Smooth muscle cell (in vitro differentiated cells): ENCODE measurements at regions not wholly inside any gene's neighbourhood (a gene's known extent, or its start where the extent isn't known, plus 50 kb on each side); places are given as distances from the start of the nearest gene placed in this dataset.
A peak's percentile ranks its signal among the peaks of the same experiment; 100 is the strongest.

Source experiments
- DNase-seq: peaks from one replicate; lab custom pipeline; 2025; ENCODE audit not compliant: unreplicated experiment; lab: John Stamatoyannopoulos, UW
- H2AFZ ChIP-seq: fragments of 200-600 bp; sonication (generic); 2 replicates; pipeline ENCODE4 v1.6.0; 2016; ENCODE audit warnings: antibody characterized with exemption, low read depth, mild to moderate bottlenecking
- H3F3A ChIP-seq: fragments of 200-600 bp; sonication (generic); 2 replicates; pipeline ENCODE4 v1.6.0; 2017; ENCODE audit warnings: antibody characterized with exemption, low read depth
- H3K27ac ChIP-seq: fragments of 200-600 bp; sonication (generic); 2 replicates; pipeline ENCODE4 v1.5.1; 2016; ENCODE audit warnings: low read depth, mild to moderate bottlenecking
- H3K27me3 ChIP-seq: fragments of 200-600 bp; sonication (generic); 2 replicates; pipeline ENCODE4 v1.6.1; 2016; ENCODE audit warnings: low read depth, mild to moderate bottlenecking
- H3K36me3 ChIP-seq: fragments of 200-600 bp; sonication (generic); 2 replicates; pipeline ENCODE4 v1.5.1; 2016; ENCODE audit warnings: low read depth
- H3K4me1 ChIP-seq: fragments of 200-600 bp; sonication (generic); 2 replicates; pipeline ENCODE4 v1.5.1; 2016; ENCODE audit warnings: low read depth
- H3K4me2 ChIP-seq: fragments of 200-600 bp; sonication (generic); 2 replicates; pipeline ENCODE4 v1.6.0; 2016; ENCODE audit warnings: mild to moderate bottlenecking
- H3K4me3 ChIP-seq: fragments of 200-600 bp; sonication (generic); 2 replicates; pipeline ENCODE4 v1.5.1; 2016; ENCODE audit warnings: mild to moderate bottlenecking
- H3K79me2 ChIP-seq: fragments of 200-600 bp; sonication (generic); 2 replicates; pipeline ENCODE4 v1.6.0; 2016; ENCODE audit warnings: low read depth, mild to moderate bottlenecking
- H3K9ac ChIP-seq: fragments of 200-600 bp; sonication (generic); 2 replicates; pipeline ENCODE4 v1.6.0; 2016; ENCODE audit warnings: low read depth
- H3K9me3 ChIP-seq: fragments of 200-600 bp; sonication (generic); replicated peaks from 2 replicates; pipeline ENCODE4 v1.5.1; 2016; ENCODE audit warnings: low read depth
- H4K20me1 ChIP-seq: fragments of 200-600 bp; sonication (generic); 2 replicates; pipeline ENCODE4 v1.6.0; 2016; ENCODE audit warnings: low read depth
- CTCF ChIP-seq: fragments of 200-600 bp; sonication (generic); IDR thresholded peaks from 2 replicates; pipeline ENCODE4 v1.5.1; 2017; ENCODE audit warnings: borderline replicate concordance, mild to moderate bottlenecking, antibody characterized with exemption; ENCODE audit not compliant: insufficient read depth, poor library complexity, severe bottlenecking
- WGBS: methylation state at CpG from one replicate; pipeline ENCODE4 v1.1.7; 2016; ENCODE audit warnings: low lambda C conversion rate; 5-methylcytosine and 5-hydroxymethylcytosine counted together

GRCh38 chr18:39396168-39396567 is 1830.6 kb upstream of the CELF4 start:
- Histone ChIP-seq H3K4me3 (no peak overlapping the region), H3K27me3 (no peaks in the 10 kb centered on the region), H2AFZ (no peak overlapping the region), H3K9ac (no peak overlapping the region), H3K36me3 (no peaks in the 10 kb centered on the region), H3K79me2 (no peaks in the 10 kb centered on the region), H3K4me1 (no peaks in the 10 kb centered on the region), H4K20me1 (no peaks in the 10 kb centered on the region), H3F3A (no peaks in the 10 kb centered on the region), H3K9me3 (peaks cover 6% of the 10 kb centered on the region), H3K27ac (no peak overlapping the region), H3K4me2 (no peak overlapping the region)
- no peak for DNase-seq
- 97% methylated on average over 1 of the region's 1 CpG for WGBS
- TF ChIP-seq CTCF = no peak

- Histone ChIP-seq H3K4me1 (no peaks in the 10 kb centered on the region), H2AFZ (no peak overlapping the region), H3K27ac (no peak overlapping the region), H3K36me3 (no peaks in the 10 kb centered on the region), H3K27me3 (no peaks in the 10 kb centered on the region), H3K4me3 (no peak overlapping the region), H3K79me2 (no peaks in the 10 kb centered on the region), H3F3A (no peaks in the 10 kb centered on the region), H3K9me3 (peaks cover 6% of the 10 kb centered on the region), H3K4me2 (no peak overlapping the region), H3K9ac (no peak overlapping the region), H4K20me1 (no peaks in the 10 kb centered on the region)
- 67% methylated on average over 6 of the region's 6 CpGs for WGBS
- no peak for DNase-seq
- TF ChIP-seq CTCF = no peak
These were observed 1824.3 kb upstream of the CELF4 start for GRCh38 chr18:39389800-39390379.

GRCh38 chr18:39380866-39381265 is 1815.3 kb upstream of the CELF4 start:
- peak overlapping the region; percentile 9 for H3K4me3 ChIP-seq
- H3K9me3 ChIP-seq = no peaks in the 10 kb centered on the region
- peak overlapping the region; percentile 17 for H2AFZ ChIP-seq
- no peak overlapping the region for H3K27ac ChIP-seq
- H3K9ac ChIP-seq = no peak overlapping the region
- peaks cover 14% of the 10 kb centered on the region for H3K4me1 ChIP-seq
- 55% methylated on average over 9 of the region's 9 CpGs for WGBS
- H3K36me3 ChIP-seq = no peaks in the 10 kb centered on the region
- DNase-seq = no peak
- TF ChIP-seq CTCF = no peak
- H3F3A ChIP-seq = no peaks in the 10 kb centered on the region
- no peaks in the 10 kb centered on the region for H3K27me3 ChIP-seq
- H3K79me2 ChIP-seq = no peaks in the 10 kb centered on the region
- H4K20me1 ChIP-seq = no peaks in the 10 kb centered on the region
- peak overlapping the region; percentile 52 for H3K4me2 ChIP-seq

- Histone ChIP-seq H3K4me2 (peak overlapping the region; percentile 52), H3K27me3 (no peaks in the 10 kb centered on the region), H3K9ac (no peak overlapping the region), H2AFZ (peak overlapping the region; percentile 17), H3K27ac (no peak overlapping the region), H4K20me1 (no peaks in the 10 kb centered on the region), H3K4me1 (peaks cover 14% of the 10 kb centered on the region), H3K4me3 (no peak overlapping the region), H3K9me3 (no peaks in the 10 kb centered on the region), H3K36me3 (no peaks in the 10 kb centered on the region), H3K79me2 (no peaks in the 10 kb centered on the region), H3F3A (no peaks in the 10 kb centered on the region)
- WGBS = 66% methylated on average over 3 of the region's 3 CpGs
- no peak for DNase-seq
- no peak for TF ChIP-seq CTCF
These were observed 1814.7 kb upstream of the CELF4 start for GRCh38 chr18:39380186-39380725.
